ENCODE measurements at regions not wholly inside any gene's neighbourhood (a gene's known extent, or its start where the extent isn't known, plus 50 kb on each side); places are given as distances from the start of the nearest gene placed in this dataset.

DNA sequence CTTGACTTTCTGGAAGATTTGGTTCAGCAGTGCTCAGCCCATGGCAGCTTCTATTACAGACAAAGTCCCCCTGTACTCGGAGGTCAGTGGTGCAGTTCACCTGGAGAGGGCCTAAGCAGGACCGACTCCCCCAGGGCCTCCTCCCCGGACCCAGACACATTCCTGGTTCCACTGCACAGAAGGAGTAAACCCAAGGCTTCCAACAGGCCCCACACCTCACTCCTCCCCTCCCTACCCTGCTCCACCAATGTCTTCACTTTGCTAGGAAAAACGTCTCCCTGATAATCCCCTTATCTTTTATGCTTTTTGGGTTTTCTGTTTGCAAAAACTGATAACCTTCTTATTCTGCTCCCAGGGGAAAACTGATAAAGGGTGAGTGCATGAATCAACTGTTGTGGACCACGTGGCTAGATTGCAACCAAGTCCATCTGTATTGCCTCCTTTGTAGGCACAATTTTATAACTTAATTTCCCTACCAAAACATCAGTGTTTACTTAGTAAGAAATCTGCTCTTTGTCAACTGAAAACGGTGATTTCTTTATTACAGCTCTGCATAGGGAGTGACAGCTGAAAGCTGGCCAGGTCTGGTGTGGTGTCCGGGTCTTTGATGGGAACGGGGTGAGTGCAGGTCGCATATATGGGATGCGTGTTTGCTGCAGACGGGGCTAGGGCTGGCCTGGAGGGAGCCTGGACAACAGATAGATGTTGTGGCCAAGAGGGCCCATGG is 202.5 kb downstream of the GLI2 start:
- Histone ChIP-seq H3K27me3 (peaks cover 37% of the 10 kb centered on the region), H3K36me3 (no peaks in the 10 kb centered on the region), H3K27ac (peak overlapping the region in 3 of 4 donors; percentile 32 to 67 (median 61)), H3K4me3 (no peak overlapping the region), H3K4me1 (peaks cover 30 to 54% (median 46%) of the 10 kb centered on the region in 4 donors), H3K9me3 (no peaks in the 10 kb centered on the region)
- in situ Hi-C loops (cut with MboI; ENCODE audit: low pct_ligation_motif_present in 1 of 4, low pct_unique_long_range_greater_than_20kb in 1 of 4, low sequenced_read_pairs in 3 of 4) = no loop called here
- 17 to 22% methylated on average over 5 to 11 of the region's 11 CpGs for WGBS, 2 donors (ENCODE audit: low coverage in 1 of 2)
- DNase-seq = no peak
- intact Hi-C loops (cut with DNase I; ENCODE audit: low total_unique reads) = loop anchor here (5.0 kb wide), 1 partner anchor 201 kb away; the partner anchor contains the start of gene GLI2
- TF ChIP-seq EP300 (IDR thresholded peaks at IDR 0.05; ENCODE audit: low read depth) = no peak
- TF ChIP-seq CTCF (IDR thresholded peaks at IDR 0.05) = no peak
- TF ChIP-seq POLR2A (IDR thresholded peaks at IDR 0.05) = no peak
- no peak for TF ChIP-seq POLR2AphosphoS5 (IDR thresholded peaks at IDR 0.05)

- no peak overlapping the region for H3K4me3 ChIP-seq
- 46 to 53% methylated on average over 9 of the region's 9 CpGs for WGBS, 2 donors (ENCODE audit: low coverage in 1 of 2)
- in situ Hi-C loops (cut with MboI; ENCODE audit: low pct_ligation_motif_present in 1 of 4, low pct_unique_long_range_greater_than_20kb in 1 of 4, low sequenced_read_pairs in 3 of 4) (no loop called here), intact Hi-C loops (cut with DNase I; ENCODE audit: low total_unique reads) (loop anchor here (5.0 kb wide), 1 partner anchor 202 kb away; the partner anchor contains the start of gene GLI2)
- H3K36me3 ChIP-seq = no peaks in the 10 kb centered on the region
- peaks cover 37% of the 10 kb centered on the region for H3K27me3 ChIP-seq
- no peak overlapping the region for H3K27ac ChIP-seq
- H3K9me3 ChIP-seq = no peaks in the 10 kb centered on the region
- H3K4me1 ChIP-seq = peaks cover 26 to 39% (median 33%) of the 10 kb centered on the region in 4 donors
- no peak for DNase-seq
- TF ChIP-seq EP300 (IDR thresholded peaks at IDR 0.05; ENCODE audit: low read depth) (no peak), POLR2AphosphoS5 (IDR thresholded peaks at IDR 0.05) (no peak), CTCF (IDR thresholded peaks at IDR 0.05) (no peak), POLR2A (IDR thresholded peaks at IDR 0.05) (no peak)
Observed at GRCh38 chr2:120939595-120940318, 204.1 kb downstream of the GLI2 start.

DNA sequence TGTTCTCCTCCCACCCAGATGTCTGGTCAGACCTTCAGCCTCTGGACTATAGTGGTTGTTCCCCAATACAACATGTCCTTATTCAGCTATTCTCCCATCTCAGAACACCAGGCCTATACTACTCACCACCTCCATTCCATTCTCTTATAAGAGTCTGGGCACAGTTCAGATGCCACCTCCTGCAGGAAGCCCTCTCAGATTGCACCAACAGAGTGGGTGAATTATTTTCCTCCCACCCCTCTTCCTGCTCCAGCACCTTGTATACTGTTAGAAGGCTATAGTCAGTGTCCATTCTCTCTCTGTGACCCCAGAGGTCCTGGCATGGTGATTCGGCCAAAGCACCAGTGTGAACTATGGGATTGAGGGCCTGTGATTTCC is 204.6 kb downstream of the GLI2 start:
- WGBS, 2 donors (ENCODE audit: low coverage in 1 of 2) = 92% methylated on average over 1 of the region's 1 CpG; no CpG with 5 or more reads in 1 of the 2 donors
- Histone ChIP-seq H3K27me3 (peaks cover 37% of the 10 kb centered on the region), H3K4me3 (no peak overlapping the region), H3K4me1 (peaks cover 22 to 34% (median 28%) of the 10 kb centered on the region in 4 donors), H3K9me3 (no peaks in the 10 kb centered on the region), H3K27ac (no peak overlapping the region), H3K36me3 (no peaks in the 10 kb centered on the region)
- intact Hi-C loops (cut with DNase I; ENCODE audit: low total_unique reads) = no loop called here
- TF ChIP-seq POLR2A (IDR thresholded peaks at IDR 0.05) = no peak
- TF ChIP-seq EP300 (IDR thresholded peaks at IDR 0.05; ENCODE audit: low read depth) = no peak
- TF ChIP-seq CTCF (IDR thresholded peaks at IDR 0.05) = no peak
- no peak for TF ChIP-seq POLR2AphosphoS5 (IDR thresholded peaks at IDR 0.05)
- DNase-seq = no peak
- in situ Hi-C loops (cut with MboI; ENCODE audit: low pct_ligation_motif_present in 1 of 4, low pct_unique_long_range_greater_than_20kb in 1 of 4, low sequenced_read_pairs in 3 of 4) = no loop called here

DNA sequence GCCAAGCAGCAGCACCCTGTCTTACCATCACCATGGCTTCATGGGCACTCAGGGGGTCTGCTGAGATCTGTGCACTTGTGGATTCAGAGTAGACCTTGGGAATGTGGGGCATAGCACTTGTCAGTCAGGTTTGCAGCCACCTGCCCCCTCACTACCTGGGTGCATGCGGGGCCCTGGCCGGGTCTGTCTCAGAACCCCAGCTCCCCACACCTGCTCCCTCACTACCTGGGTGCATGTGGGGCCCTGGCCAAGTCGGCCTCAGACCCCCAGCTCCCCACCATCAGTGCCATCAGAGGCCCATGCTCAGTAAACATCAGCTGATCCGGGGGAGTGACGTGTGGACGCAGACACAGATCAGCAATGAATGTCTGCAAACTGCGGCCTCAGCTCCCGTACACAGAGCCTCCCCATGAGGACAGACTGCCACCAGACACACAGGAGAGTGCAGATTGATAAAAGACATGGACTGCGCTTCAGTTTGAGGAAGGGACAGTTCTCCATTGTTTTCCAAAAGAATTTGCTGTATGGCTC is 205.1 kb downstream of the GLI2 start:
- Histone ChIP-seq H3K4me1 (peaks cover 17 to 29% (median 23%) of the 10 kb centered on the region in 4 donors), H3K27ac (no peak overlapping the region), H3K27me3 (peaks cover 37% of the 10 kb centered on the region), H3K36me3 (no peaks in the 10 kb centered on the region), H3K9me3 (no peaks in the 10 kb centered on the region), H3K4me3 (no peak overlapping the region)
- TF ChIP-seq POLR2A (IDR thresholded peaks at IDR 0.05) (no peak), POLR2AphosphoS5 (IDR thresholded peaks at IDR 0.05) (no peak), CTCF (IDR thresholded peaks at IDR 0.05) (no peak), EP300 (IDR thresholded peaks at IDR 0.05; ENCODE audit: low read depth) (no peak)
- in situ Hi-C loops (cut with MboI; ENCODE audit: low pct_ligation_motif_present in 1 of 4, low pct_unique_long_range_greater_than_20kb in 1 of 4, low sequenced_read_pairs in 3 of 4) = no loop called here
- whole genome bisulfite sequencing, 2 donors (ENCODE audit: low coverage in 1 of 2) = 86% methylated on average over 7 of the region's 9 CpGs; no CpG with 5 or more reads in 1 of the 2 donors
- no peak for DNase-seq
- intact Hi-C loops (cut with DNase I; ENCODE audit: low total_unique reads) = no loop called here
